ENCODE measurements at regions not wholly inside any gene's neighbourhood (a gene's known extent, or its start where the extent isn't known, plus 50 kb on each side); places are given as distances from the start of the nearest gene placed in this dataset.

GRCh38 chr1:172957491-172957890 is 93.2 kb downstream of the TNFSF18 start:
- no peak overlapping the region for H3K9ac ChIP-seq (ENCODE audit: low read length)
- DNase-seq = no peak
- H2AFZ ChIP-seq (ENCODE audit: low read length) = no peak overlapping the region

GRCh38 chr1:172959571-172959970 is 91.2 kb downstream of the TNFSF18 start:
- Histone ChIP-seq H3K4me3 (ENCODE audit: low read length) (no peak overlapping the region), H3K4me2 (ENCODE audit: low read depth, low read length) (no peak overlapping the region)

More at GRCh38 chr1:172957491-172957890, 93.2 kb downstream of the TNFSF18 start:
- Histone ChIP-seq H3K27me3 (replicated peaks; ENCODE audit: insufficient read depth, low read length) (no peaks in the 10 kb centered on the region), H4K20me1 (ENCODE audit: insufficient read depth, low read length) (no peaks in the 10 kb centered on the region), H3F3A (ENCODE audit: insufficient read depth, low read length) (no peaks in the 10 kb centered on the region), H3K36me3 (replicated peaks; ENCODE audit: insufficient read depth, low read length) (no peaks in the 10 kb centered on the region), H3K9me2 (replicated peaks; ENCODE audit: insufficient read depth, low read length) (no peaks in the 10 kb centered on the region), H3K4me2 (ENCODE audit: low read depth, low read length) (no peak overlapping the region), H3K79me2 (ENCODE audit: low read length) (no peaks in the 10 kb centered on the region), H3K4me1 (ENCODE audit: low read length) (no peaks in the 10 kb centered on the region), H3K9me3 (replicated peaks; ENCODE audit: insufficient read depth, low read length) (no peaks in the 10 kb centered on the region), H3K4me3 (ENCODE audit: low read length) (no peak overlapping the region), H3K27ac (ENCODE audit: low read length) (no peak overlapping the region)
- TF ChIP-seq EZH2 (optimal IDR thresholded peaks at IDR 0.05; ENCODE audit: low read depth, low read length) = no peak
- no peak for TF ChIP-seq EZH2phosphoT487 (IDR thresholded peaks at IDR 0.05; ENCODE audit: low read length)
- no peak for TF ChIP-seq CTCF (IDR thresholded peaks at IDR 0.05; ENCODE audit: low read length)

GRCh38 chr1:172960019-172960418 is 90.7 kb downstream of the TNFSF18 start:
- Histone ChIP-seq H4K20me1 (ENCODE audit: insufficient read depth, low read length) (no peaks in the 10 kb centered on the region), H3K9me3 (replicated peaks; ENCODE audit: insufficient read depth, low read length) (no peaks in the 10 kb centered on the region), H3F3A (ENCODE audit: insufficient read depth, low read length) (no peaks in the 10 kb centered on the region), H3K9me2 (replicated peaks; ENCODE audit: insufficient read depth, low read length) (no peaks in the 10 kb centered on the region), H3K4me2 (ENCODE audit: low read depth, low read length) (no peak overlapping the region), H3K79me2 (ENCODE audit: low read length) (no peaks in the 10 kb centered on the region), H2AFZ (ENCODE audit: low read length) (no peak overlapping the region), H3K4me3 (ENCODE audit: low read length) (no peak overlapping the region), H3K27me3 (replicated peaks; ENCODE audit: insufficient read depth, low read length) (no peaks in the 10 kb centered on the region), H3K4me1 (ENCODE audit: low read length) (no peaks in the 10 kb centered on the region), H3K27ac (ENCODE audit: low read length) (no peak overlapping the region), H3K36me3 (replicated peaks; ENCODE audit: insufficient read depth, low read length) (no peaks in the 10 kb centered on the region), H3K9ac (ENCODE audit: low read length) (no peak overlapping the region)
- no peak for DNase-seq
- TF ChIP-seq EZH2phosphoT487 (IDR thresholded peaks at IDR 0.05; ENCODE audit: low read length) = no peak
- TF ChIP-seq EZH2 (optimal IDR thresholded peaks at IDR 0.05; ENCODE audit: low read depth, low read length) = no peak
- TF ChIP-seq CTCF (IDR thresholded peaks at IDR 0.05; ENCODE audit: low read length) = no peak

More at GRCh38 chr1:172959571-172959970, 91.2 kb downstream of the TNFSF18 start:
- Histone ChIP-seq H4K20me1 (ENCODE audit: insufficient read depth, low read length) (no peaks in the 10 kb centered on the region), H3K36me3 (replicated peaks; ENCODE audit: insufficient read depth, low read length) (no peaks in the 10 kb centered on the region), H2AFZ (ENCODE audit: low read length) (no peak overlapping the region), H3K9me2 (replicated peaks; ENCODE audit: insufficient read depth, low read length) (no peaks in the 10 kb centered on the region), H3K27ac (ENCODE audit: low read length) (no peak overlapping the region), H3K79me2 (ENCODE audit: low read length) (no peaks in the 10 kb centered on the region), H3K9ac (ENCODE audit: low read length) (no peak overlapping the region), H3F3A (ENCODE audit: insufficient read depth, low read length) (no peaks in the 10 kb centered on the region), H3K27me3 (replicated peaks; ENCODE audit: insufficient read depth, low read length) (no peaks in the 10 kb centered on the region), H3K4me1 (ENCODE audit: low read length) (no peaks in the 10 kb centered on the region), H3K9me3 (replicated peaks; ENCODE audit: insufficient read depth, low read length) (no peaks in the 10 kb centered on the region)
- TF ChIP-seq EZH2 (optimal IDR thresholded peaks at IDR 0.05; ENCODE audit: low read depth, low read length) (no peak), CTCF (IDR thresholded peaks at IDR 0.05; ENCODE audit: low read length) (no peak), EZH2phosphoT487 (IDR thresholded peaks at IDR 0.05; ENCODE audit: low read length) (no peak)
- no peak for DNase-seq

Data from MM.1S (cell line).